GM23338 (cell line): ENCODE measurements at regions not wholly inside any gene's neighbourhood (a gene's known extent, or its start where the extent isn't known, plus 50 kb on each side); places are given as distances from the start of the nearest gene placed in this dataset.

Source experiments
- ATAC-seq: fragments of 200-7000 bp; cut with Tn5 transposase; 3 replicates; pipeline ENCODE4 v1.9.1; 2020
- DNase-seq: peaks from one replicate; pipeline ENCODE4 v3.0.0-alpha.2; 2015; ENCODE audit warnings: low spot score
- H2AFZ ChIP-seq: fragments of 200-600 bp; sonication (generic); 2 replicates; pipeline ENCODE4 v1.8.0; 2016; ENCODE audit warnings: antibody characterized with exemption, mild to moderate bottlenecking, moderate library complexity
- H3F3A ChIP-seq: fragments of 200-600 bp; sonication (generic); replicated peaks from 2 replicates; pipeline ENCODE4 v1.8.0; 2017; ENCODE audit warnings: antibody characterized with exemption, mixed run types, low read depth
- H3K27ac ChIP-seq: fragments of 200-600 bp; sonication (generic); 2 replicates; pipeline ENCODE4 v1.6.1; 2016; ENCODE audit warnings: low read depth
- H3K27me3 ChIP-seq: fragments of 200-600 bp; sonication (generic); 2 replicates; pipeline ENCODE4 v1.8.0; 2016; ENCODE audit warnings: mild to moderate bottlenecking, mixed run types, moderate library complexity; ENCODE audit not compliant: insufficient read depth
- H3K36me3 ChIP-seq: fragments of 200-600 bp; sonication (generic); 2 replicates; pipeline ENCODE4 v1.8.0; 2016; ENCODE audit warnings: mild to moderate bottlenecking; ENCODE audit not compliant: insufficient read depth
- H3K4me1 ChIP-seq: fragments of 200-600 bp; sonication (generic); 2 replicates; pipeline ENCODE4 v1.8.0; 2016; ENCODE audit warnings: mild to moderate bottlenecking, moderate library complexity; ENCODE audit not compliant: insufficient read depth
- H3K4me2 ChIP-seq: fragments of 200-600 bp; sonication (generic); 2 replicates; pipeline ENCODE4 v1.7.1; 2017; ENCODE audit warnings: mixed run types
- H3K4me3 ChIP-seq: fragments of 200-600 bp; sonication (generic); 2 replicates; pipeline ENCODE4 v1.6.1; 2016; ENCODE audit warnings: mixed run types
- H3K79me2 ChIP-seq: fragments of 200-600 bp; sonication (generic); replicated peaks from 2 replicates; pipeline ENCODE4 v1.8.0; 2017; ENCODE audit warnings: mild to moderate bottlenecking; ENCODE audit not compliant: insufficient read depth
- H3K9me2 ChIP-seq: fragments of 200-600 bp; sonication (generic); 2 replicates; pipeline ENCODE4 v1.8.0; 2017; ENCODE audit not compliant: insufficient read depth
- H4K20me1 ChIP-seq: fragments of 200-600 bp; sonication (generic); replicated peaks from 2 replicates; pipeline ENCODE4 v1.8.0; 2017; ENCODE audit warnings: mild to moderate bottlenecking; ENCODE audit not compliant: insufficient read depth
- H3K27ac Mint-ChIP-seq: 2 replicates; pipeline ENCODE4 v1.8.0; 2020; ENCODE audit warnings: inconsistent platforms, mild to moderate bottlenecking, moderate library complexity, mixed read lengths
- H3K27me3 Mint-ChIP-seq: 3 replicates; pipeline ENCODE4 v1.8.0; 2022; ENCODE audit warnings: low read depth, mild to moderate bottlenecking, moderate library complexity, mixed read lengths, inconsistent platforms; ENCODE audit not compliant: insufficient read depth, poor library complexity
- H3K36me3 Mint-ChIP-seq: 3 replicates; pipeline ENCODE4 v1.8.0; 2021; ENCODE audit warnings: low read depth, mild to moderate bottlenecking, inconsistent platforms, moderate library complexity, mixed read lengths
- H3K4me1 Mint-ChIP-seq: 3 replicates; pipeline ENCODE4 v1.8.0; 2020; ENCODE audit warnings: mild to moderate bottlenecking, inconsistent platforms, mixed read lengths
- H3K4me3 Mint-ChIP-seq: 3 replicates; pipeline ENCODE4 v1.8.0; 2021; ENCODE audit warnings: moderate library complexity, mild to moderate bottlenecking, inconsistent platforms, mixed read lengths
- H3K9me3 Mint-ChIP-seq: 3 replicates; pipeline ENCODE4 v1.8.0; 2020; ENCODE audit warnings: moderate library complexity, mild to moderate bottlenecking, inconsistent platforms, mixed read lengths
- CTCF ChIP-seq, 2 experiments: fragments of 200-600 bp in 1 of 2; sonication (generic) in 1 of 2; conservative IDR thresholded peaks; 2 replicates each; pipeline versions ENCODE4 v1.5.1 to v1.6.1; 2016 to 2017; ENCODE audit warnings: antibody characterized with exemption in 2 of 2, low read depth in 2 of 2, mild to moderate bottlenecking in 2 of 2, moderate library complexity in 1 of 2
- ETS1 ChIP-seq: IDR thresholded peaks from 2 replicates; pipeline ENCODE4 v1.6.1; 2016; ENCODE audit warnings: antibody characterized with exemption
- EZH2 ChIP-seq: fragments of 200-600 bp; sonication (generic); IDR thresholded peaks from one replicate; pipeline ENCODE4 v1.8.0; 2017; ENCODE audit warnings: antibody characterized with exemption, mild to moderate bottlenecking, low read depth; ENCODE audit not compliant: unreplicated experiment
- EZH2phosphoT487 ChIP-seq: fragments of 200-600 bp; sonication (generic); IDR thresholded peaks from one replicate; pipeline ENCODE4 v1.8.1; 2018; ENCODE audit warnings: antibody characterized with exemption; ENCODE audit not compliant: unreplicated experiment
- JUNB ChIP-seq: IDR thresholded peaks from one replicate; pipeline ENCODE4 v1.6.1; 2016; ENCODE audit warnings: antibody characterized with exemption; ENCODE audit not compliant: unreplicated experiment
- NANOG ChIP-seq: IDR thresholded peaks from 2 replicates; pipeline ENCODE4 v1.6.1; 2016; ENCODE audit warnings: antibody characterized with exemption, borderline replicate concordance
- POLR2AphosphoS5 ChIP-seq: IDR thresholded peaks from 2 replicates; pipeline ENCODE4 v1.6.1; 2016; ENCODE audit warnings: antibody characterized with exemption, low read depth
- ZNF114 ChIP-seq: fragments of 250-450 bp; sonication (Bioruptor Pico); IDR thresholded peaks from 2 replicates; pipeline ENCODE4 v1.5.0; 2020; ENCODE audit warnings: mild to moderate bottlenecking, moderate library complexity
- ZNF331 ChIP-seq: fragments of 250-450 bp; sonication (Bioruptor Pico); IDR thresholded peaks from 2 replicates; pipeline ENCODE4 v1.5.0; 2020; ENCODE audit warnings: low read depth, mild to moderate bottlenecking, moderate library complexity
- ZNF462 ChIP-seq: fragments of 250-450 bp; sonication (Bioruptor Pico); IDR thresholded peaks from 2 replicates; pipeline ENCODE4 v1.5.0; 2020; ENCODE audit warnings: mild to moderate bottlenecking, moderate library complexity

DNA sequence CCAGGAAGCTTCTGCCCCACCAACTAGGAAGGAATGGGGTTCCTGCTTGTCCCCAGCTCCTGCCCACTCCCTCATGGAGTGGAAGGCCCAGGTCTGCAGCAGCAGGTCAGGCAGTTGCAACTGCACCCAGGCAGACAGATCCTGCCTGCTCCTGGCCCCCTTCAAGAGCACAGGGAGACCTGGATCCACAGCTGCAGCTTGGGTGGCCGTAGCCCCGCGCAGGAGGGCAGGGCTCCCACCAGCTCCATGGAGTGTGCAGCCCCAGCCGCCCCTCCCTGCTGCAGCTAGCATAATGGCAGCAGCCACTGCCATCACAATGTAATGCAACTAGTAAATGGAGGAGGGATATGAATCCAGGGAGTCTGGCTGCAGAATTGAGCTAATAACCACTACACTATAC, 187.5 kb upstream of the PLET1 start (continued):
- TF ChIP-seq ETS1 = no peak
- no peak for TF ChIP-seq EZH2phosphoT487
- no peak for TF ChIP-seq JUNB
- no peak for TF ChIP-seq EZH2
- no peak for TF ChIP-seq CTCF (conservative IDR thresholded peaks at IDR 0.05; ENCODE audit: low read depth in 2 of 2)
- TF ChIP-seq POLR2AphosphoS5 = no peak

DNA sequence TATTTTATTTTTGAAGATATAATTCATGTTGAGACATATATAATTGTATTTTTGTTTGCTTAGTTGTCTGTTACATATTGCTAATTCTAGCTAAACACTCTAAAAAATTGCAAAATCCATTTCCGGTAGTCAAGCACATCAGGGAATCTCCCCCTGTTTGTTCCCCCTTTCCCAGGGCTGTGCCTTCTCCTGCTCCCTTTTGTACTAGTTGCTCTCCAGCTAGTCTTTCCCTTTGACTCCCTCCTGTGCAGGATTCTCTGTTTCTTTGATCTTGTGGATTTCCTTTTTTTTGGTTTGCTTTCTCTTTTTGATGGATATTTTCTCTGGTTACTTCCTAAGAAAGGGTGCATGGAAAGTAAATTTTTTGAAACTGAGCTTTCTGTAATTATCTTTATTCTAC, 188.1 kb upstream of the PLET1 start:
- no peak overlapping the region for H3K4me3 ChIP-seq
- H3K36me3 ChIP-seq = no peaks in the 10 kb centered on the region
- no peaks in the 10 kb centered on the region for H3F3A ChIP-seq
- no peaks in the 10 kb centered on the region for H3K9me2 ChIP-seq
- H3K27me3 Mint-ChIP-seq = no peaks in the 10 kb centered on the region
- DNase-seq (peak; percentile 24), ATAC-seq (peak; percentile 66)
- H3K4me3 Mint-ChIP-seq = no peak overlapping the region
- no peaks in the 10 kb centered on the region for H3K36me3 Mint-ChIP-seq
- H4K20me1 ChIP-seq = no peaks in the 10 kb centered on the region
- H3K27me3 ChIP-seq = no peaks in the 10 kb centered on the region
- no peak overlapping the region for H2AFZ ChIP-seq
- no peaks in the 10 kb centered on the region for H3K79me2 ChIP-seq
- peaks cover 3% of the 10 kb centered on the region; the same call in 2 of the 3 replicates for H3K4me1 Mint-ChIP-seq
- H3K27ac ChIP-seq = no peak overlapping the region
- peaks cover 4% of the 10 kb centered on the region; the same call in 2 of the 3 replicates for H3K9me3 Mint-ChIP-seq
- H3K4me1 ChIP-seq = no peaks in the 10 kb centered on the region
- H3K27ac Mint-ChIP-seq = no peak overlapping the region
- no peak overlapping the region for H3K4me2 ChIP-seq
- TF ChIP-seq CTCF (conservative IDR thresholded peaks at IDR 0.05; ENCODE audit: low read depth in 2 of 2) (no peak), EZH2 (no peak), ZNF114 (CRISPR knock-in tag) (no peak), ETS1 (no peak), ZNF331 (no peak), POLR2AphosphoS5 (no peak), NANOG (no peak), ZNF462 (no peak), JUNB (no peak)
